ENCODE measurements at regions not wholly inside any gene's neighbourhood (a gene's known extent, or its start where the extent isn't known, plus 50 kb on each side); places are given as distances from the start of the nearest gene placed in this dataset.
"Not testable (repeated sequence)": the region's sequence is repeated elsewhere in the genome, so short reads cannot be mapped to it uniquely, and the experiment has no call there.

DNA sequence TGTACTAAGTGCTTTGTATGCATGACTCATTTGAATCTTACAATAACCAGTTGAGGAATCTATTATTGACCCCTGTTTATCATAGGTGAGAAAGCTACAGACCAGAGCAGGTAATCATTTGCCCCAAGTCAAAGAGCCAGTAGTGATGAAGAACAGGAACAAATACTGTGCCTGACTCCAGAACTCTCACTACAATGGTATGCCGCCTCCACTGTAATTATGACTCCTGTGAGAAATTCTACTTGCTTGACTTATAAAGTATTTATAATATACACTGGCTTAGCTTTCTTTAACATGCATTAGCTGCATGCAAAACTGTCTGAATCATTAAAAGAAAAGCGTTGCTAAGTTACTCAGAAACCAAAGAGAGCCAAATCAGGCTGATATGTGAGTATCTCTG, 92.6 kb downstream of the ZNF281 start:
- no peak for DNase-seq

DNA sequence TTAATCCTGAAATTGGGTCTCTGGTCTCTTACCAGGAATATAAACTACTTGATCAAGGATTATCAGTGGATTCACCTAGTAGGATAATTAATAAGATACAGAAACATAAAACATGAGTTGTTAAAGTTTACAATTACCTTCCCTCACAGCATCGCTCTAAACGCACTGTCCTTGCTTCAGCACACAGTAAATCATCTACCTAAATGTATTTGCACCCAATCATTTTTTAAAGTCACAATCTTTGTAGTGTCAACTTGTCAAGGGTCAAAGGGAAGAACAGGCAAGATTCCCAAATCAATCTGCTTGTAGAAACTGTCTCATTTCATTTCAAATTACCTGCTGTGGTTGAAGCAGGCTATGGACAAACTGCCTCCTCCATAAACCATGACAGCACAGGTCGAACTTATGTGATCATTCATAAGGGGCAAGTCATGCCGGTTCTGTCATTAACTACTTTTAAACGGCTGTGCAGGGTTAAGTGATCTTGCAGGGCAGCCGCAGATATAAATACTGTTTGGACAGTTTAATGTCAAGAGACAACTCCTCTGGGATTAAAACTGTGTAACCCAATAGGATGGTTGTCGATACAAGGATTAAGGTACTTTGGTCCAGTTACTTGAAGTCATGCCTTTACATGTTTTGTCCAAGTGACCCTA, 93.6 kb downstream of the ZNF281 start:
- no peak for DNase-seq

GRCh38 chr1:200314085-200314750, 95.6 kb downstream of the ZNF281 start:
- DNase-seq: peak; percentile 45 to 63

DNA sequence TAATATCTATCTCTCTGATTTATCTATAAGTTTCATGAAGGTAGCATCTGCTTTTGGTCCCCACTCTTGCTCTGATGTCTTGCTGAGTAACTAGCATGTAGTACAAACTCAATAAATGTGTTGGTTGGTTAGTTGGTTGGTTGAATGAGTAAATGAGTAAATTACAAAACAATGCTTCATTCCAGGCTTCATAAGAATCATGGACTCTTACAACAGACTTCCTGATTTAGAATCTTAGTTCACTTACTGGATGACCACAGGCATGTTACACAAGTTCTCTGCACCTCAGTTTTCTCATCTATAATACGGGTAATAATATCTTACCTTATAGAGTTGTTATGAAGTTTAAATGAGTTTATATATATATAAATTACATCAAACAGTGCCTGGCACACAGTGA, 98.6 kb downstream of the ZNF281 start:
- DNase-seq: peak; percentile 60 to 86

GRCh38 chr1:200310824-200311223, 99.0 kb downstream of the ZNF281 start:
- DNase-seq: no peak

GRCh38 chr1:200307755-200308066, 102.1 kb downstream of the ZNF281 start:
- DNase-seq: no peak

DNA sequence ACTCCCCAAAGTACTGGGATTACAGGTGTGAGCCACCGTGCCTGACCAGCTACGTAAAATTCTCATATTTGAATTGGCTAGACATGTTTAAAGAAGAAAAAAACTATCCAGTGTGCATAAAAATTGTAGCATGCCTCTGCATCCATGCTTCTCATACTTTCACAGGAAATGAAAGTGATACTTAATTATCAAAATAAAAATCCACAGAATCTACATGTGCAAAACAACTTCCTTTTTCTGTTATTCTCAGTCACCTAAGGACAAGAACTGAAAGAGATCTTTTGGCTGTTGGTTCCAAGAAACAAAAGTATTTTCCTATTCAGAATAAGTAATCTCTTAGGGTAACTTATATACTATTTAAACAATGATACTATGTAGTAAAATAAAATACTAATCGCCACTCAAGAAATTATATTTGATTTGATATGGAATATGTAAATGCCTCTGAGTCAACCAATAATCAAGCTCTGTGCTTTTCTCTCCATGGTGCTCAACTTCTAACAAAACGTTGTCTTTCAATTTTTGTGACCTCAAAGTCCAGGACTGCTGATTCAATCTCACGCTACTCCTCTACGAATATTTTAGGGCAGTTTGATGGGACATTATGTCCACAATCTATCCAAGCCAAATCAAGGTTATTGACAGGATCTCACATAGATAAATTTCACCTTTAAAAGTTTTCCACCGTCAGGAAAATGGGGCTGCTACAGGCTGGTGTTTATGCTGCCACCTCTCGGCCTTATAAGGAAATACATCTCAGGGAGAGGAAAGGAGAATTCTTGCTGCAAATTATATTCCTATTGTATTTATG, 102.7 kb downstream of the ZNF281 start:
- peak; percentile 35 to 40 for DNase-seq

DNA sequence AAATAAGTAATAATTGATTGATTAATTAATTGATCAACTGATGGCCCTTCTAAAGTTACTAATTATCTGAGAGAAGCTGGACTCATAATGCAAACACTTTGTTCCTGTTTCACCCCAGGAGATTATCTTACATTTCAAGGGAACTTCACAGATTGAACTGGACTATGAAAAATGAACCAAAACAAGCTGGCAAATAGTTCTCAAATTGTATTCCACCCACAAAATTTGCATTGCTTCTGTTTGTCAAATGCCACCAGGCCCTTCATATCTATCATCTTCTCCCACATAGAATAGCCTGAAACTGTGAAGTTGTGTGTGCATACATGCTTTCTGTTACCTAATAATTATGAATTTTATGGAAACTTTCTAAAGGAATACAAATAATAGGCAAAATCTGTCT, 104.0 kb downstream of the ZNF281 start:
- no peak for DNase-seq

GRCh38 chr1:200304171-200304570, 105.7 kb downstream of the ZNF281 start:
- no peak for DNase-seq

GRCh38 chr1:200302921-200303290, 106.9 kb downstream of the ZNF281 start:
- DNase-seq: no peak

- DNase-seq: peak; percentile 7 to 11
These were observed 107.5 kb downstream of the ZNF281 start for GRCh38 chr1:200302192-200302920.

- no peak for DNase-seq
These were observed 108.7 kb downstream of the ZNF281 start for GRCh38 chr1:200301152-200301551.

- no peak for DNase-seq
These were observed 110.3 kb downstream of the ZNF281 start for GRCh38 chr1:200299571-200299970.

DNA sequence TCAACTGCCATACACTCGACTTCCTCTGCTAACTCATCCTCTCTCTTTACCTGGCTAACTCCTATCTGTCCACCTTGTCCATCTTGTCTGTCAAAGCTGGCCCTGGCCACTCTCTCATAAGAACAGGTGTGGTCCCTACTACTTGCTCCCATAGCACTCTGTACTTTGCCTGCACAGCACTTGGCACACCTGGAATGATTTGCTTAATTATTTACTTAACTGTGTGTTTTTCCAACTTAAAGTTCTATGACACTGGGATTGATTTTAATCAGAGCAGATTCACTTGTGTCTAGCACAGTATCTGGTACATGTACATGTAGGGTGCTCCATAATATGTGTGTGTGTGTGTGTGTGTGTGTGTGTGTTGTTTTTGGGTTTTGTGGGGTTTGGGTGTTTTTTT, 111.6 kb downstream of the ZNF281 start:
- DNase-seq: no peak

GRCh38 chr1:200296091-200296661, 113.7 kb downstream of the ZNF281 start:
- DNase-seq: no peak

- no peak for DNase-seq
These were observed 115.6 kb downstream of the ZNF281 start for GRCh38 chr1:200294241-200294640.

DNA sequence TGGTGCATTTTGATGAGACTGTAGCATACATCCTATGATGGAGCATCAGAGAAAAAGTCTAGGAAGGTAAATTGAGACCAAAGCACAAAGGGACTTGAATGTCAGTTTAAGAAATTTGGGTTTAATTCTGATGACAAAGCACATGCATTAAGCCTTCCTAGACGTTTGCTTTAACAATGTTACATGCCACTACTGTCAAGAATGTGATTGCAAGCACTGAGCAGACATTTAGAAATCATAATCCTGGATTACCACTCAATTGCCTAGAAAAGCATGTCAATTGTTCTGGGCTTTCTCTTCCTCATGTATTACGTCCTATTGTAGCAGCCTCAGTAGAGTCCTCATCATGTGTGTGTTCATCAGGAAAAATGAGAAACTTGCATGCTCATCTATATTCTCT, 117.1 kb downstream of the ZNF281 start:
- DNase-seq: no peak

GRCh38 chr1:200291106-200291505, 118.7 kb downstream of the ZNF281 start:
- DNase-seq: no peak

DNA sequence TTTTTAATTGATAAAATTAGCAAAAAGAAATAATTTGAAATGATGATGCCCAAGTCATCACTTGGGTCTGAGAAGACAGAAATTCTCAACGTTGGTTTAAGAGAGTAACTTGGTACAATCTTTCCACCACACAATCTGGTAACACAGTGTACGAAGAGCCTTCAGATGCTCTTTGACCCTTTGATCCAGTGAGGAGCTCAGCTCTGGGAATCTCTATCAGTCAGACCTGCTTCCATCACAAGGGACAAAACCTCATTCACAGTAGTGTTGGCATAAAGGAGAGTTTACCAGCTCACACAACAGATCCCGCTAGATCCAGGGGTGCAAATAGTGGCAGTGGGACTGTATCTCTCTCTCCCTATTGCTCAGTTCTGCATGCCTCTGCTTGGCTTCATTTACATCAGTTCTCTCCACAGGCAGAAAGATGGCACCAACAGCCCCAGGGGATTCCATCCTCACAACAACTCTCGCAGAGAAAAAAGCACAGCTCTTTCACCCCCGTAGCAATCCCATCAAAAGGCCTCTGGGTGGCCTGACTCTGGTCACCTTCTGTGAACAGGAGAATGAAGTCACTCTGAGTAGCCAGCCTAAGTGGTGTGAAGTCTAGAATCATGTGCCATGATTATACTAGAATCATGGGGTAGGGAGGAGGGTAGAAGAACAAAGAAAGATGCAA, 119.7 kb downstream of the ZNF281 start:
- peak; percentile 7 to 14 for DNase-seq

- DNase-seq: no peak
These were observed 121.6 kb downstream of the ZNF281 start for GRCh38 chr1:200288226-200288625.

DNA sequence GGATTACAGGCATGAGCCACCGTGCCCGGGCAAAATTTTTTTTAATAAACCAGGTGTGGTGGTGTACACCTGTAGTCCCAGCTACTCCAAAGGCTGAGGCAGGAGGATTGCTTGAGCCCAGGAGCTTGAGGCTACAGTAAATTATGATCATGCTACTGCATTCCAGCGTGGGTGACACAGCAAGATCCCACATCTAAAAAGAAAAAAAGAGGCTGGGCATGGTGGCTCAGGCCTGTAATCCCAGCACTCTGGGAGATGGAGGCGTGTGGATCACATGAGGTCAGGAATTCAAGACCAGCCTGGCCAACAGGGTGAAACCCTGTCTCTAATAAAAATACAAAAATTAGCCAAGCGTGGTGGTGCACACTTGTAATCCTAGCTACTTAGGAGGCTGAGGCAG, 125.6 kb downstream of the ZNF281 start:
- DNase-seq: not testable (repeated sequence)

DNA sequence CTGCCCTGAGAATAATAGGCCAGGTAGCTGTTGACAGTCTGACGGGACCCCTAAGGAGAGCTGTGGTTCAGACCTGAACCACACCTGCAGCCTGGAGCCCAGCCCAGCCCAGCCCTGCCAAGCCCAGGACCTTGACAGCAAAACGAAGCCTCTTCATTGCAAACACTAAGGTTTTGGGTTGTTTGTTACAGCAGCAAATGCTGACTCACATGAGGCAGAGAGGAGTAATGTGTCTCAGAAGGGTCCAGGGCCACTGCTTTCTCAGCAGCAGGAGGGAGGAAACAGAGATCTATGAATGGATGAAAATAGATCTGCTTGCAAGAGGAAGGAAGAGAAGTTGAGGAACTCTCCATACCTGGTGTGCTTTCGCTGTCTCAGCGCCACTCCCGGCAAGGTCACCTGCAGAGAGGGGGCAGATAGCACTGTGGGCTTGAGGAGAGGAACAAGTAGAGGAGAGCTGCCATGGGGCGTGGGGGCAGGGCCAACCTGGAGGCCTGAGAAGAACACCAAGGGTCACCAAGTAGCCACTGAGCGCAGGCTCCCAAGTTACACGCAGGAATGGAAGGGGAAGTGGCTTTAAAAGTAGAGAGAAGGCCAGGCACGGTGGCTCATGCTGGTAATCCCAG, 127.2 kb downstream of the ZNF281 start:
- no peak for DNase-seq

All from inflammatory macrophage (primary cell).